Esophagus muscularis mucosa (tissue), 4 donors: ENCODE measurements at regions not wholly inside any gene's neighbourhood (a gene's known extent, or its start where the extent isn't known, plus 50 kb on each side); places are given as distances from the start of the nearest gene placed in this dataset.

ENCODE experiments used
- EP300 ChIP-seq: sonication (generic); formaldehyde crosslinking; IDR thresholded peaks from one replicate; pipeline ENCODE4 v1.6.1; 2017; ENCODE audit warnings: antibody characterized with exemption
- POLR2A ChIP-seq: fragments of 450-650 bp; IDR thresholded peaks from one replicate; pipeline ENCODE4 v1.6.1; 2017; ENCODE audit warnings: antibody characterized with exemption, moderate library complexity, mild to moderate bottlenecking, low read depth
- TF ChIP-seq, protein P1 (sequence below), 3 experiments: fragments of 200-600 bp in 2 of 3; fragments of 450-650 bp in 1 of 3; sonication (generic) in 2 of 3; IDR thresholded peaks; one replicate each; pipeline ENCODE4 v1.5.1; 2017 to 2019; ENCODE audit warnings: antibody characterized with exemption in 3 of 3, mild to moderate bottlenecking in 2 of 3, moderate library complexity in 1 of 3

DNA sequence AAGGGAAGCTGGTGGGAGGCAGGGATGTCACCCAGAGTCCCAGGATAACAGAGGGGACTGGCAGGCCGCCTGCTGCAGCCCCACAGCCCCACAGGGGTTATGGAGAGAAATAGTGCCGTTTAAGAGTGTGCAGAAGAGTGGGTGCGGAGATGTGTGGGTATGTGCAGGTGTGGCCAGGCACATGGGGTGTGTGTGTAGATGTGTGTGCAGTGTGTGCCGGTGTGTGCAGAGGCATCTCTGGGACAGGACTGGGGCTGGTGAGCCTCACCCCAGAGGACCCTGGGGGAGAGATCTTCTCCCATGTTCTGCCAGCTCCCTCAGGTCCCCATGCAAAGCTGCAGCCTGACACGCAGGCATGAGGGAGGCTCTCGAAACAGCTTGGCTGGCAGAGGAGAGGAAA is 157.4 kb downstream of the RBFOX3 start:
- TF ChIP-seq POLR2A = no peak
- TF ChIP-seq EP300 = no peak
- TF ChIP-seq, protein P1, sequence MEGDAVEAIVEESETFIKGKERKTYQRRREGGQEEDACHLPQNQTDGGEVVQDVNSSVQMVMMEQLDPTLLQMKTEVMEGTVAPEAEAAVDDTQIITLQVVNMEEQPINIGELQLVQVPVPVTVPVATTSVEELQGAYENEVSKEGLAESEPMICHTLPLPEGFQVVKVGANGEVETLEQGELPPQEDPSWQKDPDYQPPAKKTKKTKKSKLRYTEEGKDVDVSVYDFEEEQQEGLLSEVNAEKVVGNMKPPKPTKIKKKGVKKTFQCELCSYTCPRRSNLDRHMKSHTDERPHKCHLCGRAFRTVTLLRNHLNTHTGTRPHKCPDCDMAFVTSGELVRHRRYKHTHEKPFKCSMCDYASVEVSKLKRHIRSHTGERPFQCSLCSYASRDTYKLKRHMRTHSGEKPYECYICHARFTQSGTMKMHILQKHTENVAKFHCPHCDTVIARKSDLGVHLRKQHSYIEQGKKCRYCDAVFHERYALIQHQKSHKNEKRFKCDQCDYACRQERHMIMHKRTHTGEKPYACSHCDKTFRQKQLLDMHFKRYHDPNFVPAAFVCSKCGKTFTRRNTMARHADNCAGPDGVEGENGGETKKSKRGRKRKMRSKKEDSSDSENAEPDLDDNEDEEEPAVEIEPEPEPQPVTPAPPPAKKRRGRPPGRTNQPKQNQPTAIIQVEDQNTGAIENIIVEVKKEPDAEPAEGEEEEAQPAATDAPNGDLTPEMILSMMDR (IDR thresholded peaks at IDR 0.05) = no peak
